ENCODE measurements at regions not wholly inside any gene's neighbourhood (a gene's known extent, or its start where the extent isn't known, plus 50 kb on each side); places are given as distances from the start of the nearest gene placed in this dataset.
"Not testable (repeated sequence)": the region's sequence is repeated elsewhere in the genome, so short reads cannot be mapped to it uniquely, and the experiment has no call there.

GRCh38 chr1:149279015-149279414, 175.7 kb upstream of the NBPF9 start:
- DNase-seq = not testable (repeated sequence)

GRCh38 chr1:149279512-149279911, 176.2 kb upstream of the NBPF9 start:
- not testable (repeated sequence) for DNase-seq

DNA sequence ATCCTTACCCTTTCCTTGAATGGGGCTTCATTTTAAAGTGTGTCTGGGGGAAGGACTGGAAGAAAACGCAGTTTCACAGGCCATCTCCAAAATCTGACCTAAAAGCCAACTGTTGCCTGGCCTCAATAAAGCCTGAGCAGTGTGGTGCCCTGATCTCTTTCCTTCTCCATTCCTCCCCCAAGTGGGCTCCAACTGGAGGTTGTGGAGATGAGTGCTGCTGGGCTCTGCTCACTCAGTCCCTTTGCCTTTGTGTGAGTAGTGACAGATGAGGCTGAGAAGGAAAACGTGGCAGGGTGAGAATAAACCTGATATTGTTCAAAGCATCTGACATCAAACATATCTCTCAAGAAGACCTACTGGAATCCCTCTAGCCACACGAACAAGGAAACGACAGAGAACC, 181.4 kb upstream of the NBPF9 start:
- not testable (repeated sequence) for DNase-seq

DNA sequence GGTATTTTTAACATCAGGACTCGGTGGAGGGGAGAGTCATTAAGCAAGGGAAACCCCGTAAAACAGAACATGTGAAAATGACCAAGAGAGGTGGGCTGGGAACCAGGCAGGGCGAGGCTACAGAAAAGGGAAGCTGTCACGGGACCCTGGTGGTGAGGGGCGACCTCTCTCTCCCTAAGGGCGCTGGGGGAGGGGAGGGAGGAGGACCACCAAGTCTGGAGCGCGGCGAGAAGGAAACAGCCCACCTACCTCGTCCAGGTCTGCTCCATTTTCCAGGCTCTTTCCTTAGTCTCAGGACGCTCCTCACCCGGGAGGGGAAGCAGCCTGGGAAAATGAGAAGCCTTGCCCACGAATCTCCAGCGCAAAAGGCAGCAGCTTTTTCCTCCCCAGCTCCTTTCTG, 181.9 kb upstream of the NBPF9 start:
- not testable (repeated sequence) for DNase-seq

DNA sequence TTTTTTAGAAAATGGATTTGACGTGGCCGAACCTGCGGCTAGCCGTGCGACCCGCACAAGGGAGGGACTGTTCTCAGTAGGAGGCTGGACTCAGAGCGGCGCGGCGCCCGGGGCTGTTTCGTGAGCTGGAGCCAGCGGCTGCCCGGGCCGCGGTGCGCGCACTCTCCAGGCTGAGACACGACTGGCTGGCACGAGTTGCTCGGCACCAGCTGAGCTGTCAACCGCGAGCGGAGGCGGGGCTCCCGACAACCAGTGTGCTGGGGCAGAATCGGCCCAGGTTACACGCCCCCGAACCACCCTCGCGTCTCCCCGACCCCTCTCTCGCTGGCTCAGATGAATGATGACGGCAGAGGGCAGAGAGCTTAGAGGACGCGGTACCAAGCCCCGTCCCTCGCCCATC, 182.3 kb upstream of the NBPF9 start:
- DNase-seq = not testable (repeated sequence)

DNA sequence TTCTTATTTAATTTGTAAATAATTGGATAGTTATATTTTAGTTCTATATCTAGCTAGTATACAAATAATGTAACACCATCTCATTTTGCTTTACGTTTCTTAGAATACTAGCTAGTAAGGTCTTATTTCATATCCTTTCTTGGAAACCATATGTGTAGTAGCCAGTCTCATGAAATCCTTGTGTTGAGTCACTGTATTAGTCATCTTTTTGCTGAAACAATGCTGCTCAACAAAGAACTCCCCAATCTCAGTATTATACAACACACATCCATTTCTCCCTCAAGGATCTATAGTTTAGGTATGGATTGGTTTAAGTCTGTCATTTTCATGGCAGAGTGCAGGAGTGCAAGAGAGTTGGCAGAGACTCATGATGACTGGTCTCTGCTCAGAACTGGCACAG, 185.2 kb upstream of the NBPF9 start:
- not testable (repeated sequence) for DNase-seq

- DNase-seq = not testable (repeated sequence)
Measured at GRCh38 chr1:149300478-149301218, 174.2 kb upstream of the NBPF19 start.

DNA sequence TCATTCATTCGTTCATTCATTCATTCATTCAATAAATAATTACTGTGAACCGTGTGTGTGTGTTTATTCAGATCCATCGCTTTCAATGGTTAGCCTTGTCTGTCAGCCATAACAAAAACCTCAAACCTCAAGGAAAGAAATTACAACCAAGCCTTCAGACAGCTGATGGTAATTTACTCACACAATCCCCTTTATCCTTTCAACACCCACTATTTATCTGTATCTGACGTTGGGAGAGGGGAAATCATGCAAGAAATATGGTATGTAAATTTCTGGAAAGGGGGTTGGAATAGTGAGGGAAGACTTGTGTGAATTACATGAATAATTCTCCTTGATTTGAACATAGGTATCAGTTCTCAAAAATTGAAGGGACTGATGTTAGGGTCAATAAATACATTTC, 173.6 kb upstream of the NBPF19 start:
- DNase-seq = not testable (repeated sequence)

- DNase-seq = not testable (repeated sequence)
Measured at GRCh38 chr1:149304796-149305195, 170.0 kb upstream of the NBPF19 start.

DNA sequence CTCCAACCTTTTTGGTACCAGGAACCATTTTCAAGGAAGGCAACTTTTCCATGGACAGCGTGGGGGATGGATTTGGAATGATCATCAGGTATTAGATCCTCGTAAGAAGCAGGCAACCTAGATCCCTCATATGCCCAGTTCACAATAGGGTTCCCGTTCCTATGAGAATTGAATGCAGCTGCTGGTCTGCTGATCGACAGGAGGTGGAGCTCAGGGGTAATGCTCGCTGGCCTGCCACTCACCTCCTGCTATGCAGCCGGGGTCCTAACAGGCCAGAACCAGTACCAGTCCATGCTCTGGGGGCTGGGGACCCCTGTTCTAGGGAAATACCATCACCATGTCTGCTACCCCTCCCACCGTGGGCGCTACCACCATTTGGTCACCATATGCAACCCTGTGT, 167.2 kb upstream of the NBPF19 start:
- DNase-seq = not testable (repeated sequence)

- not testable (repeated sequence) for DNase-seq
Measured at GRCh38 chr1:149314921-149315320, 159.9 kb upstream of the NBPF19 start.

- DNase-seq = not testable (repeated sequence)
Measured at GRCh38 chr1:149320971-149321731, 153.7 kb upstream of the NBPF19 start.

GRCh38 chr1:149321732-149322016, 153.2 kb upstream of the NBPF19 start:
- not testable (repeated sequence) for DNase-seq

DNA sequence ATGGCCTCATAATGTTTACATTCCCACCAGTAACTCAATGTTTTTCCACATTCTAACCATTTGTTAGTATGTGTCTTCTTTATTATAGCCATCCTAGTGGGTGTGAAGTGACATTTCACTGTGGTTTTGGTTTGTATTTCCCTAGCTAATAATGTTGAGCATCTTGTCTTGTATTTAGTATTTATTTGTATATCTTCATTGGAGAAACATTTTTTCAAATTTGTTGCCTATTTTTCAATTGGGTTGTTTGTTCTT, 144.8 kb upstream of the NBPF19 start:
- not testable (repeated sequence) for DNase-seq

- not testable (repeated sequence) for DNase-seq
Measured at GRCh38 chr1:149336082-149336481, 138.8 kb upstream of the NBPF19 start.

DNA sequence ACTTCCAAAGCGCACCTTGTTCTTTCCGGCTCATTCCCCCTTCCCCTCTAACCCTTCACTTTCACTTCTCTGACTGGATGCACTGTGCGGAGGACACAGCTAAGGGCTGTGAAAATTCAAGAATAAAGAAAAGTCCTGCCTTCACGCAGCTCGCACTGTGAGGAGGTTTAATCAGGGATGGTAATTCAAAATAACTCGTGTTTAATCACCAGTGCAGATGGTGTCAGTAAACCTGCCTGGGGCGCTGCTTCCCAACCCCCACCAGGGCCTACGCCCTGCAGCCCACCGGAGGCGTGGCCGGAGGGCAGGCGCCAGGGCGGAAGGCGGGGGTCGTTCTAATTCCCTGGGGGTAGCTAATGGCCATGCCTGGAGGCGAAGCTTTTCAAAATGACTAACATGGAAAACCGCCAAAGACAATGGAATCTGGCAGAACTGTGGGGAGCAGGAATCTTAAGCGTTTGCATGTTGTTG, 136.6 kb upstream of the NBPF19 start:
- DNase-seq = not testable (repeated sequence)

GRCh38 chr1:149338698-149339097, 136.1 kb upstream of the NBPF19 start:
- DNase-seq = not testable (repeated sequence)

- not testable (repeated sequence) for DNase-seq
Measured at GRCh38 chr1:149349448-149349847, 125.4 kb upstream of the NBPF19 start.

- not testable (repeated sequence) for DNase-seq
Measured at GRCh38 chr1:149352205-149352604, 122.6 kb upstream of the NBPF19 start.

- not testable (repeated sequence) for DNase-seq
Measured at GRCh38 chr1:149354579-149354978, 120.3 kb upstream of the NBPF19 start.

DNA sequence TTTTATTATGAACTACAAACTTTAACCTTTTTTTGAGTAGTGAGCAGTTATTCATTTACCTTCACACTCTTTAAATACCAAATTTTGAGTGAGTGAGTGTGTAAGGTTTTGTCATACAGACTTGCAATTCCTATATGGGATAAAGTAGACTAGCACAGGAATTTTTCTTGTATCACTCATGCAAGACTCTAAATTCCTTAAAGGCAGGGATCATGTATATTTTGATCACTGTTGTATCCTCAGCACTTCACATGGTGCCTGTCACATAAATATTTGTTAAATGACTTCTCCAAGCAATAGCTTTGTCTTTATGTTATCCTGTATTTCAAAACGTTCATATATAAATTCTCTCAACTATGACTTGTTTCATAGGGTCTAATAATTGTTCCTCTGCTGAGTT, 119.1 kb upstream of the NBPF19 start:
- DNase-seq = not testable (repeated sequence)

GRCh38 chr1:149356152-149356551, 118.7 kb upstream of the NBPF19 start:
- not testable (repeated sequence) for DNase-seq

- not testable (repeated sequence) for DNase-seq
Measured at GRCh38 chr1:149360351-149360750, 114.5 kb upstream of the NBPF19 start.

GRCh38 chr1:149361310-149361709, 113.5 kb upstream of the NBPF19 start:
- DNase-seq = not testable (repeated sequence)

Measured in MV-4-11 (cell line).